ENCODE measurements at regions not wholly inside any gene's neighbourhood (a gene's known extent, or its start where the extent isn't known, plus 50 kb on each side); places are given as distances from the start of the nearest gene placed in this dataset.
"Not testable (repeated sequence)": the region's sequence is repeated elsewhere in the genome, so short reads cannot be mapped to it uniquely, and the experiment has no call there.

DNA sequence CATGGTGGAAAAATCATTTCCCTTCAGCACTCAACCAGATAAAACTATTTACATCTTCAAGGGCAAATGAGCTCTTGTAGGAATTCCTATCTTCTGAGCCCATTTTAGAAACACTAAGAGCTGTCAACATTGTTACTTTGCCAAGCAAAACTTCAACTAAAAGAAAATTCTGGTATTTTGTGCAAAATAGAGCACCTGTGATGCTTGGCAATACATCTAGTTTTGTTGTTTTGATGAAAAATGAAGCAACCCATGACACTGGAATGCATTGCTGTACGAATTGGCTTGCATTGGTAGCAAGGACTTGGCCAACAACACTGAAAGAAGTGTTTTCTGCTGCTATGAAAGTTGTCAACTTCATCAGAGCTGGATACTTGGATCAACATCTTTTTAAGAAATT lies 194.4 kb downstream of the COX18 start:
- DNase-seq: no peak

DNA sequence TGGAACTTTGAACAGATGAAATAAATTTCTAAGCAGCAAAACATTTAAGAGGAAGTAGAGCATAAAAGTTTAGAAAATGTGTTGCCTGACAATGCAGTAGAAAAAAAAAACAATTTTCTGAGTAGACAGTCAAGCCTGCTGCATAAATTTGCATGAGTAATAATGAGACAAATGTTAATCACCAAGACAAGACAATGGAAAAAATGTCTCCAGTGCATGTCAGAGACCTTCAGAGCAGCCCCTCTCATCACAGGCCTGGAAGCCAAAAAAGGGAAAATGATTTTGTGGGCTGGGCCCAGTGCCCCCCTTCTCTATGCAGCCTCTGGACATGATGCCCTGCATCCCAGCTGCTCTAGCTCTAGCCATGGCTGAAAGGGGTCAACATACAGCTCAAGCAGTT lies 204.6 kb downstream of the COX18 start:
- DNase-seq: no peak

DNA sequence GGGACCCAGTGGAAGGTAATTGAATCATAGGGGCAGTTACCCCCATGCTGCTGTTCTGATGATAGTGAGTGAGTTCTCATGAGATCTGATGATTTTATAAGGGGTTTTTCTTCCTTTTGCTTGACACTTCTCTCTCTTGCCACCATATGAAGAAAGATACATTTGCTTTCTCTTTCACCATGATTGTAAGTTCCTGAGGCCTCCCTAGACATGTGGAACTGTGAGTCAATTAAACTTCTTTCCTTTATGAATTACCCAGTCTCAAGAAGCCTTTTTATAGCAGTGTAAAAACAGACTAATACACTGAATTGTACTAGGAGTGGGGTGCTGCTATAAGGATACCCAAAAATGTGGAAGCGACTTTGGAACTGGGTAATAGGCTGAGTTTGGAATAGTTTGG lies 205.2 kb downstream of the COX18 start:
- DNase-seq: not testable (repeated sequence)

- no peak for DNase-seq
Measured at GRCh38 chr4:72860766-72861165, 208.8 kb downstream of the COX18 start.

GRCh38 chr4:72858328-72858727 lies 211.2 kb downstream of the COX18 start:
- no peak for DNase-seq

GRCh38 chr4:72857787-72858186 lies 211.7 kb downstream of the COX18 start:
- no peak for DNase-seq

- no peak for DNase-seq
Measured at GRCh38 chr4:72857216-72857615, 212.3 kb downstream of the COX18 start.

DNA sequence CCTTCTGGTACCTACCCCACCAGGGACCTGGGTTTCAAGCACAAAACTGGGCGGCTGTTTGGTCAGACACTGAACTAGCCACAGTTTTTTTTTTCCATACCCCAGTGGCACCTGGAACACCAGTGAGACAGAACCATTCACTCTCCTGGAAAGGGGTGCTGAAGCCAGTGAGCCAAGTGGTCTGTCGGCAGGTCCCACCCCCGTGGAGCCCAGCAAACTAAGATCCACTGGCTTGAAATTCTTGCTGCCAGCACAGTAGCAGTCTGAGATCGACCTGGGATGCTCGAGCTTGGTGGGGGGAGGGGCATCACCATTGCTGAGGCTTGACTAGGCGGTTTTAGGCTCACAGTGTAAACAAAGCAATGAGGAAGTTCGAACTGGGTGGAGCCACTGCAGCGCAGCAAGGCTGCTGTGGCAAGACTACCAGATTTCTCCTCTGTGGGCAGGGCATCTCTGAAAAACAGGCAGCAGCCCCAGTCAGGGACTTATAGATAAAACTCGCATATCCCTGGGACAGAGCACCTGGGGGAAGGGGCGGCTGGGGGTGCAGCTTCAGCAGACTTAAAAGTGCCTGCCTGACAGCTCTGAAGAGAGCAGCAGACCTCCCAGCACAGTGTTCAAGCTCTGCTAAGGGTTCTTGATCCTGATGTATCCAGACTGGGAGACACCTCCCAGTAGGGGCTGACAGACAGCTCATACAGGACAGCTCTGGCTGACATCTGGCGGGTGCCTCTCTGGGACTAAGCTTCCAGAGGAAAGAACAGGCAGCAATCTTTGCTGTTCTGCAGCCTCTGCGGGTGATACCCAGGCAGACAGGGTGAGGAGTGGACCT lies 223.0 kb downstream of the COX18 start:
- no peak for DNase-seq

- DNase-seq: no peak
Measured at GRCh38 chr4:72843466-72843865, 226.1 kb downstream of the COX18 start.

GRCh38 chr4:72842323-72842722 lies 227.2 kb downstream of the COX18 start:
- DNase-seq: no peak

DNA sequence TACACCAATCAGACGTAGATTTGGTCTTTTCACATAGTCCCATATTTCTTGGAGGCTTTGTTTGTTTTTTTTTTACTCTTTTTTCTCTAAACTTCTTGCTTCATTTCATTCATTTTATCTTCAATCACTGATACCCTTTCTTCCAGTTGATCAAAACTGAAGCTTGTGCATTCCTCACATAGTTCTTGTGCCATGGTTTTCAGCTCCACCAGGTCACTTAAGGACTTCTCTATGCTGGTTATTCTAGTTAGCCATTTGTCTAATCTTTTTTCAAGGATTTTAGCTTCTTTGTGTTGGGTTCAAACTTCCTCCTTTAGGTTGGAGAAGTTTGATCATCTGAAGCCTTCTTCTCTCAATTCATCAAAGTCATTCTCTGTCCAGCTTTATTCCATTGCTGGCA lies 229.3 kb downstream of the COX18 start:
- DNase-seq: not testable (repeated sequence)

DNA sequence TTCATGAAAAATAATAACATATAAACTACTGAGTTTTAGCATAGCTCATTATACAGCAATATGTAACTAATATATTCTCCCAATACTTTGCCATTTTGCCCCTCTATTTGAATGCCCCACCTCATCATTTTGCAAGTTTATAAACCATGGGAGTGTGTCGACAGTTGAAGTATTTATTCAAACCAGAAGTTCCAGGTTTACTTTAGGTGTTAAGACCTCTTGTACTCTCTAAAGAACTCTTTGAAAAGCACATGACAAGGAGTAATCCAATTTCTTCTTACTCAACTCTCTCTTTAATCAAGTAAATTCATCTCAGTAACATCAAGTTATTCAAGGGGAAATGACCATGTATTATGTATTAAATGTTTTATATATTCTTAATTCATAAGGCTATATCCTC lies 240.7 kb downstream of the COX18 start:
- no peak for DNase-seq

DNA sequence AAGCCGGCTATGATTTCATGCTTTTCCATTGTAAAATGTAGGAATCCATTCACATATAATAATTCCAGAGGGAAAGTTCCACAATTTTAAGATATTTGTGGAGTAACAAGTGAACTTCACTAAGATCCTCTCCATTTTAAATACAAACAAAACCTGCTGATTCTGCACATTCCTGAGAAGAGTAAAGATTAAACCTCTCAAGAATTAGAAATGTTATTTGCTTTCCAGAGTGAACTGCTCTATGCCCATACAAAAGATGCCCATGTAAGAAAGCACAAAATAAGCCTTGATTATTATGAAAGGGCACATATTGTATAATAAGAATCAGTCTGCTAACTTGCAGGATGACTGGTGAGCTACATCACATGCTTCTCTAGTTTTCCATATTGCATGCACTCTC lies 241.5 kb downstream of the COX18 start:
- no peak for DNase-seq

DNA sequence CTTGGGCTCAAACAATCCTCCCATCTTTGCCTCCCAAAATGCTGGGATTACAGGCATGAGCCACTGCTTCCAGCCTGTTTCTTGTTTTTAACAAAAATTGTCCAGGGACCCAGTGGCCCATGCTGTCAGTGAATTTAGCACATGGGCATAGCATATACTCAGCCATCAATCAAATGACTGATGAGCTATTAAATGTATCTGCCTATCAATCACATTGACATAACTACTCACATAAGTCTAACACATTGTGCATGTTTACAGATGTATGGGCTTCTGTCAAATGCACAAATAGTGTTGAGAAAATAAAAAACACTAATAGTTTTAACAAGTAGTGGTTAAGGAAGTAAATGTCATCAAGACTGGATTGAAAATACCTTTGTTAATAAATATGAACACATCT lies 249.4 kb downstream of the COX18 start:
- no peak for DNase-seq

DNA sequence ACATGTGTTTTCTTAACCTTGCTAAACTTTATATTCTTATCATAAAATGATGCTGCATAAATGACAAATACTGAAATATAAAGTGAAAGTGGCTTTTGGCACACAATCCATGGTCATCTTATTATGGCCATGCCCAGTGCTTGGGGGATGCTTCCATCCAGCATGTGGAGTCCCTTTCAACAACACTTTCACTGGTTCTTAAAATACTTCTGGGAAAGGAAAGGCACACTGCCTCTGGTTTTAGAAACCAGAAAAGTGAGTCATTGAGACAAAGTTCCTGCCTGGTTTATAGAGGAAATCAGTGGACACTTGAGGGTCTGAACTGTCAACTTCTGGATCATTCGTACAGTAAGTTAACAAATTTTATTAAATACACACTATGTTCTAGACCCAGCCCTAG lies 248.0 kb upstream of the ADAMTS3 start:
- no peak for DNase-seq

GRCh38 chr4:72814241-72814640 lies 245.2 kb upstream of the ADAMTS3 start:
- DNase-seq: no peak

DNA sequence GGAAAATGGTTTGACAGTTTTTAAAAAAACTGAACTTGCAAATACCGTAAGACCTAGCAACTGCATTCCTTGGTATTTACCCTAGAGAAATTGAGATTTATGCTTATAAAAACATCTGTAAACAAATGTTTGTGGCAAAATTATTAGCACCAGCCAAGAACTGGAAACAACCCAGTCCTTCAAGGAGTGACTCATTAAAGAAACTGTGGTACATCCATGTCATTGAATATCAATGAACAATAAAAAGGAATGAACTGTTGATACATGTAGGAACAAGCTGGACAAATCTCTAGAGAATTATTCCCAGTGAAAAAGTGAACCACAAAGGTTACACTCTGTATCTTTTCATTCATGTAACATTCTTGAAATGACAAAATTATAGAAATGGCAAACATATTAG lies 240.2 kb upstream of the ADAMTS3 start:
- DNase-seq: no peak

- DNase-seq: no peak
Measured at GRCh38 chr4:72805284-72805683, 236.3 kb upstream of the ADAMTS3 start.

DNA sequence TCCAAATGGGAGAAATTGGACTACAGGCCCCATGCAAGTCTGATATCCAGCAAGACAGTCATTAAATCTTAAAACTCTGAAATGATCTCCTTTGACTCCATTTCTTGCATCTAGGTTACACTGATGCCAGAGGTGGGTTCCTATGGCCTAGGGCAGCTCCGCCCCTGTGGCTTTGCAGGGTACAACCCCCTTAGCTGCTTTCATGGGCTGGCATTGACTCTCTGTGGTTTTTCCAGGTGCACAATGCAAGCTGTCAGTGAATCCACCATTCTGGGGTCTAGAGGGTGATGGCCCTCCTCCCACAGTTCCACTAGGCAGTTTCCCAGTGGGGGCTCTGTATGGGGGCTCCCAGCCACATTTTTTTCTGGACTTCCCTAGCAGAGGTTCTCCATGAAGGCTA lies 228.5 kb upstream of the ADAMTS3 start:
- DNase-seq: no peak

GRCh38 chr4:72791054-72791453 lies 222.0 kb upstream of the ADAMTS3 start:
- no peak for DNase-seq

DNA sequence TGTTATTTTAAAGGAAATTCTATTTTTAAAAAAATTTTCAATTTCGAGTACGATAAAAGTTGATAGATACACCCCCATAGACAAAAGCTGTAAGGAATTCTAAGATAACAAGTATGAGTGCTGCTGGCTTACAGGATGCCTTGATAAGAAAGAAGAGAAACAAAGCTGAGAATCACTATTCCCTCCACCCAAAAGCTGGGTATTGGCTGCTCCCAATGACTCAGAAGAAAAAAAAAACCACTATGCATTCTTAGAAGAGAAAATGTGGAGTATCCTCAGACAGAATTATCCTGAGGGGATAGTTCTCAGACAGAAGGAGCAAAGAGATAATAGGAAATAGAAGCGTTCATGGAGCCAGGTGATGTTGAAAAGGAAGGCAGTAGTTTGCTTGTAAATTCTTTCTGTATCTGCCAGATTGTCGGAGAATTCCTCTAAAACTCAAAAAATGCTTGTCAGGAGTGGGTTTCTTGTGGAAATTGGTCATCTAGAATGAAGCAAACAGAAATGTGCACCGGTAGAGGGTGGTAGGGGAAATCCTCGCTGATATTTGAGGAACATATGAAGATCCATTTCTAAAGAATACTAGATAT lies 217.5 kb upstream of the ADAMTS3 start:
- DNase-seq: no peak

- no peak for DNase-seq
Measured at GRCh38 chr4:72779241-72779640, 210.2 kb upstream of the ADAMTS3 start.

- no peak for DNase-seq
Measured at GRCh38 chr4:72777436-72777835, 208.4 kb upstream of the ADAMTS3 start.

- no peak for DNase-seq
Measured at GRCh38 chr4:72770708-72771107, 201.7 kb upstream of the ADAMTS3 start.

DNA sequence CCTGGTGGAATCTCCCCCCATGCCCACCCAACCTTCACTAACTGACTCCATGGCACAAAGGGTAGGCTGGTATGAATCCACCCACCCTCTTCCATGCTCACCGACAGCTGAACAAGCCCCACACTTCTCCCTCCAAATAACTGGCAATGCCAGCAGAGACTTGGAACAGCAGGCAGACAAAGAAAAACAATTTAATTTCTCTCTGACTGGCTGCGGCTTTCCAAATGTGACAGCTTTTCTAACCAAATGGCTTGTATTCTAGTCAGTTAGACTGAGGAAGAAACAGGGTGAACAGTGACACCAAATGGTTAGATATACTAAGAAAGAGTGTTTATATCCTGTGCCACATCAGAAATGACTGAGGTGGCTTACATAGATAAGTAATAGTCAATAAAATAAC lies 199.3 kb upstream of the ADAMTS3 start:
- no peak for DNase-seq

Data from stimulated activated CD4-positive, alpha-beta T cell treated with anti-CD3 and anti-CD28 coated beads, Interleukin-4, amount 100 ng/mL, for 24 hours (primary cell).